ENCODE measurements at regions not wholly inside any gene's neighbourhood (a gene's known extent, or its start where the extent isn't known, plus 50 kb on each side); places are given as distances from the start of the nearest gene placed in this dataset.

DNA sequence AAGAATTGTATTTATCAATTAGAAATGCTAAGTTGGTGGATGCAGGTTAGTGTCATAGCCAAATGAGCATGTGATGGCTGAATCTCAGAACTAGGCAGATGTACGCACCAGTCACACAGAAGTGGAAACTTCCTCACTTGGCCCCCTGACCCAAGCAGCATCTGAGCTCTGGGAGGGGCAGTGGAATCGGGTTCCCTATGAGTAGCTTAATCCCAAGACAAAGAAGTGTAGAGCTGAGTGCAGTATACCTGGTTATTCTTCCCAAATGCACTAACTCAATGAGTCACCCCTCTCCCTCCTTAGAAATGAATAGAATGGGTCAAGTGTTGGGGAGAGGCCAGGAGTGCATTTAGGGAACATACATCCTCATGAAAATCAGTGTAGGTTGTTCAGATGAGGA lies 224.6 kb downstream of the FAT3 start:
- no peak for DNase-seq
- Histone ChIP-seq H3K27ac (no peak overlapping the region), H3K36me3 (no peaks in the 10 kb centered on the region), H3K4me3 (no peak overlapping the region), H3K27me3 (no peaks in the 10 kb centered on the region), H3K4me1 (no peaks in the 10 kb centered on the region), H3K9me3 (no peaks in the 10 kb centered on the region)
- no peak for ATAC-seq
- intact Hi-C loops (cut with DNase I), result no loop called here
- TF ChIP-seq, protein P1, sequence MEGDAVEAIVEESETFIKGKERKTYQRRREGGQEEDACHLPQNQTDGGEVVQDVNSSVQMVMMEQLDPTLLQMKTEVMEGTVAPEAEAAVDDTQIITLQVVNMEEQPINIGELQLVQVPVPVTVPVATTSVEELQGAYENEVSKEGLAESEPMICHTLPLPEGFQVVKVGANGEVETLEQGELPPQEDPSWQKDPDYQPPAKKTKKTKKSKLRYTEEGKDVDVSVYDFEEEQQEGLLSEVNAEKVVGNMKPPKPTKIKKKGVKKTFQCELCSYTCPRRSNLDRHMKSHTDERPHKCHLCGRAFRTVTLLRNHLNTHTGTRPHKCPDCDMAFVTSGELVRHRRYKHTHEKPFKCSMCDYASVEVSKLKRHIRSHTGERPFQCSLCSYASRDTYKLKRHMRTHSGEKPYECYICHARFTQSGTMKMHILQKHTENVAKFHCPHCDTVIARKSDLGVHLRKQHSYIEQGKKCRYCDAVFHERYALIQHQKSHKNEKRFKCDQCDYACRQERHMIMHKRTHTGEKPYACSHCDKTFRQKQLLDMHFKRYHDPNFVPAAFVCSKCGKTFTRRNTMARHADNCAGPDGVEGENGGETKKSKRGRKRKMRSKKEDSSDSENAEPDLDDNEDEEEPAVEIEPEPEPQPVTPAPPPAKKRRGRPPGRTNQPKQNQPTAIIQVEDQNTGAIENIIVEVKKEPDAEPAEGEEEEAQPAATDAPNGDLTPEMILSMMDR (IDR thresholded peaks at IDR 0.05), result no peak
- WGBS, 2 donors, result 84 to 90% methylated on average over 2 of the region's 2 CpGs

DNA sequence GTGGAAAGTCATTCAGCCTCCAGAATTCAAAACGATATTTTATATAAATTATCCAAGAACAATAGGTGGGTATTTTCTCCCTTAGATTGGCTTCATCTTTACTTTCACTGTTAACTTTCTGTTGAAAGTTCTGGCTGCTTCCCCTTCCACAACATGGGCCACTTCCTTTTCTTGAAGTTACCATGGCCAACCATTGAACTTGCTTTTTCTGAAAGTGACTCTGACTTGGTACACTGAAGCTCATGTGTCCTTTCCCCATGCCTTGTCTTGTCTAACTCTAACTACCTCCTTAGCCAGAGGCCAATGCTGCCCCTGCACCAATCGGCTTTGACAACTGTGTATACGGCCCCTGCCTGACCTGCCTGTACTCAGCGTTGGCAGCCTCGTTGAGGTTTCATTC lies 225.2 kb downstream of the FAT3 start:
- Histone ChIP-seq H3K4me1 (no peaks in the 10 kb centered on the region), H3K4me3 (no peak overlapping the region), H3K36me3 (no peaks in the 10 kb centered on the region), H3K9me3 (no peaks in the 10 kb centered on the region), H3K27ac (no peak overlapping the region), H3K27me3 (no peaks in the 10 kb centered on the region)
- no peak for ATAC-seq
- 84 to 88% methylated on average over 5 of the region's 5 CpGs for WGBS, 2 donors
- intact Hi-C loops (cut with DNase I), result no loop called here
- no peak for DNase-seq
- TF ChIP-seq, protein P1 (IDR thresholded peaks at IDR 0.05), result no peak

DNA sequence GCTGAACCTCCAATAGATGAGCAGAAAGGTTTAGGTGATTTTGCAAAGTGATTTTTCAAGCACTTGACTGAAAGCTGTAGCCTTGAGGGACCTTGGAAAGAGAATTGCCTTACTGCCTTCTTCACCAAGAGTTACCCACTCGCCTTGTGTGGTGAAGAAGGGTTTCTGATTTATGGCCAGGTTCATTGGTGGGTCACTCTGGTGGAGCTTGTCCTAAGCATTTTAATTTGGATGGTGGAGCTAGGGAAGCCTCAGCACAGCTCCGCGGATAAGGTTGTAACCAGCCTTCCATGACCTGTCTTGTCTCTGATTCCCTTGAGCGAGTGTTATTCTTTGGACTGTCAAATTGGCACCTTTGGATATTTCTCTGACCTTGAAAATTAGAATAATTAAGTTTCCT lies 226.4 kb downstream of the FAT3 start:
- TF ChIP-seq, protein P1 (IDR thresholded peaks at IDR 0.05), result no peak
- no peak for ATAC-seq
- intact Hi-C loops (cut with DNase I), result no loop called here

DNA sequence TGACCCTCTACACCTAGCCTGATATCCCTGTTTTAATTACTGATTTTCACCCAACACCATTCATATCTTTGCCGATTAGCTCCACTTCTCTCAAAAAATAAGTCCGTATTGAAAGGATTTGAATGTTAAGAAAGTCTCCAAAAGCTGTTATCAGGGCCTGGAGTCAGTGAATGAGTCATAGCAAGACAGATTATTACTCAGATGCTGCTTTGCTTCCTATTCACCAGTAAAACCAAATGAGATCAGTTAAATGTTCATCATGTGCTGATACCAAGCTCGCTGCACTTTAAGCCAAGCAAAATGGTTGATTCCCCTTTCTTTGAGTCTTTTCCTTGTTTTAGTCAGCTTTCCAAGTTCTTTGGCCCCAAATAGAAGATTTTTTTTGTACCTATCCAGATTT lies 228.4 kb downstream of the FAT3 start:
- TF ChIP-seq, protein P1 (IDR thresholded peaks at IDR 0.05), result no peak
- H3K27me3 ChIP-seq, result no peaks in the 10 kb centered on the region
- ATAC-seq, result no peak

More for the DNA sequence above, 226.4 kb downstream of the FAT3 start:
- H3K27me3 ChIP-seq, result no peaks in the 10 kb centered on the region
- no peak overlapping the region for H3K4me3 ChIP-seq
- no peak overlapping the region for H3K27ac ChIP-seq
- WGBS, 2 donors, result 89 to 90% methylated on average over 4 of the region's 4 CpGs
- H3K4me1 ChIP-seq, result no peaks in the 10 kb centered on the region
- H3K9me3 ChIP-seq, result no peaks in the 10 kb centered on the region
- no peaks in the 10 kb centered on the region for H3K36me3 ChIP-seq
- no peak for DNase-seq

More for the DNA sequence above, 228.4 kb downstream of the FAT3 start:
- intact Hi-C loops (cut with DNase I), result no loop called here
- H3K9me3 ChIP-seq, result no peaks in the 10 kb centered on the region
- no peak for DNase-seq
- 70 to 78% methylated on average over 3 of the region's 3 CpGs for WGBS, 2 donors
- no peaks in the 10 kb centered on the region for H3K36me3 ChIP-seq
- no peaks in the 10 kb centered on the region for H3K4me1 ChIP-seq
- no peak overlapping the region for H3K27ac ChIP-seq
- no peak overlapping the region for H3K4me3 ChIP-seq
